Thymus (tissue), 11 donors: ENCODE measurements at regions not wholly inside any gene's neighbourhood (a gene's known extent, or its start where the extent isn't known, plus 50 kb on each side); places are given as distances from the start of the nearest gene placed in this dataset.

Experiments
- DNase-seq, 9 donors: peaks; one replicate each; pipeline ENCODE4 v3.0.0-alpha.2; 2013; ENCODE audit warnings: low spot score in 9 of 9, low read depth in 6 of 9, missing footprints in 1 of 9
- H3K27ac ChIP-seq, 2 donors: one replicate each; pipeline ENCODE4 v1.5.1; 2013; ENCODE audit warnings: control low read depth in 1 of 2, low read depth in 1 of 2, low read length in 1 of 2, mild to moderate bottlenecking in 1 of 2, moderate library complexity in 1 of 2
- H3K27me3 ChIP-seq, 2 donors: one replicate each; pipeline ENCODE4 v1.5.1; 2013; ENCODE audit warnings: low read length in 1 of 2; ENCODE audit not compliant: control insufficient read depth in 2 of 2, insufficient read depth in 1 of 2
- H3K36me3 ChIP-seq, 2 donors: one replicate each; pipeline ENCODE4 v1.5.1; 2013; ENCODE audit warnings: low read length in 1 of 2, mild to moderate bottlenecking in 1 of 2, moderate library complexity in 1 of 2; ENCODE audit not compliant: control insufficient read depth in 2 of 2, insufficient read depth in 2 of 2
- H3K4me1 ChIP-seq, 2 donors: one replicate each; pipeline ENCODE4 v1.5.1; 2013; ENCODE audit warnings: low read length in 2 of 2; ENCODE audit not compliant: control insufficient read depth in 2 of 2, insufficient read depth in 2 of 2
- H3K4me3 ChIP-seq, 2 donors: one replicate each; pipeline ENCODE4 v1.5.1; 2013; ENCODE audit warnings: low read length in 2 of 2, control low read depth in 1 of 2, mild to moderate bottlenecking in 1 of 2
- H3K9me3 ChIP-seq, 2 donors: one replicate each; pipeline ENCODE4 v1.5.1; 2013; ENCODE audit warnings: low read length in 1 of 2, mild to moderate bottlenecking in 1 of 2; ENCODE audit not compliant: control insufficient read depth in 2 of 2, insufficient read depth in 1 of 2
- WGBS: extraction: QIAGEN DNeasy Blood & Tissue Kit; methylation state at CpG from one replicate; pipeline ENCODE4 v1.1.7; 2013; 5-methylcytosine and 5-hydroxymethylcytosine counted together
- donor health status: healthy.

- DNase-seq: no peak
- Histone ChIP-seq H3K36me3 (no peaks in the 10 kb centered on the region), H3K9me3 (peaks cover 0 to 1% of the 10 kb centered on the region in 2 donors), H3K4me3 (no peak overlapping the region), H3K4me1 (no peaks in the 10 kb centered on the region), H3K27me3 (no peaks in the 10 kb centered on the region), H3K27ac (no peak overlapping the region)
- WGBS: 100% methylated on average over 1 of the region's 1 CpG
Observed at GRCh38 chr15:66928784-66929183, 136.6 kb upstream of the SMAD3 start.

- Histone ChIP-seq H3K9me3 (peaks cover 0 to 2% of the 10 kb centered on the region in 2 donors), H3K27me3 (no peaks in the 10 kb centered on the region), H3K4me1 (no peaks in the 10 kb centered on the region), H3K4me3 (no peak overlapping the region), H3K27ac (no peak overlapping the region), H3K36me3 (no peaks in the 10 kb centered on the region)
- 94% methylated on average over 2 of the region's 2 CpGs for WGBS
- no peak for DNase-seq
Observed at GRCh38 chr15:66929843-66930402, 135.5 kb upstream of the SMAD3 start.

GRCh38 chr15:66931768-66932633 is 133.4 kb upstream of the SMAD3 start:
- no peak for DNase-seq
- Histone ChIP-seq H3K4me1 (peaks cover 0 to 4% of the 10 kb centered on the region in 2 donors), H3K27me3 (no peaks in the 10 kb centered on the region), H3K4me3 (no peak overlapping the region), H3K27ac (no peak overlapping the region), H3K36me3 (no peaks in the 10 kb centered on the region), H3K9me3 (peaks cover 0 to 2% of the 10 kb centered on the region in 2 donors)
- 86% methylated on average over 15 of the region's 15 CpGs for WGBS

GRCh38 chr15:66932634-66933024 is 132.8 kb upstream of the SMAD3 start:
- Histone ChIP-seq H3K27ac (no peak overlapping the region), H3K4me3 (no peak overlapping the region), H3K27me3 (no peaks in the 10 kb centered on the region), H3K9me3 (peaks cover 0 to 2% of the 10 kb centered on the region in 2 donors), H3K4me1 (peaks cover 0 to 4% of the 10 kb centered on the region in 2 donors), H3K36me3 (no peaks in the 10 kb centered on the region)
- WGBS: 99% methylated on average over 6 of the region's 6 CpGs
- no peak for DNase-seq

GRCh38 chr15:66933932-66934867 is 131.2 kb upstream of the SMAD3 start:
- Histone ChIP-seq H3K27me3 (no peaks in the 10 kb centered on the region), H3K4me1 (peaks cover 0 to 4% of the 10 kb centered on the region in 2 donors), H3K9me3 (peaks cover 2 to 5% of the 10 kb centered on the region in 2 donors), H3K36me3 (no peaks in the 10 kb centered on the region), H3K27ac (no peak overlapping the region), H3K4me3 (no peak overlapping the region)
- WGBS: over 99% methylated on average over 8 of the region's 8 CpGs
- DNase-seq: no peak

- peaks cover 0 to 4% of the 10 kb centered on the region in 2 donors for H3K4me1 ChIP-seq
- 95% methylated on average over 3 of the region's 3 CpGs for WGBS
- DNase-seq: no peak
Observed at GRCh38 chr15:66934868-66935520, 130.4 kb upstream of the SMAD3 start.

GRCh38 chr15:66935688-66936087 is 129.7 kb upstream of the SMAD3 start:
- DNase-seq: no peak
- no peak overlapping the region for H3K27ac ChIP-seq
- H3K4me3 ChIP-seq: no peak overlapping the region
- H3K27me3 ChIP-seq: no peaks in the 10 kb centered on the region
- peaks cover 0 to 4% of the 10 kb centered on the region in 2 donors for H3K4me1 ChIP-seq
- no peaks in the 10 kb centered on the region for H3K36me3 ChIP-seq
- H3K9me3 ChIP-seq: peaks cover 2 to 5% of the 10 kb centered on the region in 2 donors
- WGBS: 83% methylated on average over 7 of the region's 7 CpGs

More at GRCh38 chr15:66934868-66935520, 130.4 kb upstream of the SMAD3 start:
- H3K36me3 ChIP-seq: no peaks in the 10 kb centered on the region
- no peak overlapping the region for H3K4me3 ChIP-seq
- H3K27ac ChIP-seq: no peak overlapping the region
- H3K27me3 ChIP-seq: no peaks in the 10 kb centered on the region
- peaks cover 2 to 5% of the 10 kb centered on the region in 2 donors for H3K9me3 ChIP-seq

GRCh38 chr15:66936109-66936860 is 129.1 kb upstream of the SMAD3 start:
- Histone ChIP-seq H3K27ac (no peak overlapping the region), H3K9me3 (peaks cover 2 to 5% of the 10 kb centered on the region in 2 donors), H3K4me3 (no peak overlapping the region), H3K4me1 (peaks cover 0 to 4% of the 10 kb centered on the region in 2 donors), H3K36me3 (no peaks in the 10 kb centered on the region), H3K27me3 (no peaks in the 10 kb centered on the region)
- no peak for DNase-seq
- 89% methylated on average over 25 of the region's 25 CpGs for WGBS
